Esophagus squamous epithelium (tissue), 5 donors: ENCODE measurements at regions not wholly inside any gene's neighbourhood (a gene's known extent, or its start where the extent isn't known, plus 50 kb on each side); places are given as distances from the start of the nearest gene placed in this dataset.

Experiments
- DNase-seq: peaks from one replicate; lab custom pipeline; 2025; lab: John Stamatoyannopoulos, UW
- H3K27ac ChIP-seq, 4 donors: fragments of 200-600 bp; sonication (generic); one replicate each; pipeline ENCODE4 v1.5.1; 2016 to 2019; ENCODE audit warnings: mild to moderate bottlenecking in 1 of 4
- H3K27me3 ChIP-seq, 4 donors: fragments of 200-600 bp; sonication (generic); 1 replicate in 3 of 4; 2 replicates in 1 of 4; pipeline versions ENCODE4 v1.5.1 to v1.6.0; 2017 to 2021; ENCODE audit warnings: antibody characterized with exemption in 1 of 4
- H3K36me3 ChIP-seq, 3 donors: fragments of 200-600 bp; sonication (generic); one replicate each; pipeline ENCODE4 v1.5.1; 2016 to 2019
- H3K4me1 ChIP-seq, 3 donors: fragments of 200-600 bp; sonication (generic); one replicate each; pipeline ENCODE4 v1.5.1; 2017 to 2019
- H3K4me3 ChIP-seq, 4 donors: fragments of 200-600 bp; sonication (generic); 1 replicate in 3 of 4; 2 replicates in 1 of 4; pipeline ENCODE4 v1.5.1; 2016 to 2019; ENCODE audit warnings: mild to moderate bottlenecking in 2 of 4, moderate library complexity in 1 of 4
- H3K9me3 ChIP-seq, 3 donors: fragments of 200-600 bp; sonication (generic); one replicate each; pipeline ENCODE4 v1.5.1; 2016 to 2019
- CTCF ChIP-seq, 6 experiments: fragments of 450-650 bp in 4 of 6; fragments of 200-600 bp in 2 of 6; sonication (generic) in 2 of 6; IDR thresholded peaks; one replicate each; pipeline ENCODE4 v1.5.1; 2016 to 2019; ENCODE audit warnings: antibody characterized with exemption in 6 of 6, mild to moderate bottlenecking in 4 of 6, moderate library complexity in 4 of 6
- POLR2A ChIP-seq, 4 donors: fragments of 450-650 bp; IDR thresholded peaks; one replicate each; pipeline ENCODE4 v1.6.1; 2017; ENCODE audit warnings: antibody characterized with exemption in 4 of 4, mild to moderate bottlenecking in 4 of 4, moderate library complexity in 3 of 4
- WGBS, 2 donors: methylation state at CpG; one replicate each; pipeline ENCODE4 v1.1.5; 2018; 5-methylcytosine and 5-hydroxymethylcytosine counted together
- intact Hi-C: fragments of 100-400 bp; cut with DNase I; formaldehyde crosslinking; loops from one replicate; pipeline ENCODE4 v1.15.0; 2022
- donor health status: DM: yes; HTN: yes; CAD: no.

GRCh38 chr14:98242903-98243302 lies 1029.1 kb downstream of the BCL11B start:
- Histone ChIP-seq H3K4me3 (no peak overlapping the region), H3K9me3 (no peaks in the 10 kb centered on the region), H3K4me1 (peaks cover 0 to 14% (median 8%) of the 10 kb centered on the region in 3 donors), H3K36me3 (no peaks in the 10 kb centered on the region), H3K27ac (no peak overlapping the region), H3K27me3 (no peaks in the 10 kb centered on the region)
- 81% methylated on average over 6 of the region's 6 CpGs for WGBS, 2 donors
- TF ChIP-seq CTCF (IDR thresholded peaks at IDR 0.05) (no peak), POLR2A (IDR thresholded peaks at IDR 0.05) (no peak)
- intact Hi-C loops = no loop called here
- no peak for DNase-seq

- intact Hi-C loops = no loop called here
- no peaks in the 10 kb centered on the region for H3K36me3 ChIP-seq
- peaks cover 0 to 14% (median 8%) of the 10 kb centered on the region in 3 donors for H3K4me1 ChIP-seq
- H3K4me3 ChIP-seq = no peak overlapping the region
- DNase-seq = no peak
- H3K27ac ChIP-seq = no peak overlapping the region
- TF ChIP-seq CTCF (IDR thresholded peaks at IDR 0.05) (no peak), POLR2A (IDR thresholded peaks at IDR 0.05) (no peak)
- H3K27me3 ChIP-seq = no peaks in the 10 kb centered on the region
- 68 to 69% methylated on average over 4 of the region's 4 CpGs for WGBS, 2 donors
- no peaks in the 10 kb centered on the region for H3K9me3 ChIP-seq
Observed at GRCh38 chr14:98243332-98243731, 1028.7 kb downstream of the BCL11B start.

GRCh38 chr14:98244162-98244948 lies 1027.6 kb downstream of the BCL11B start:
- Histone ChIP-seq H3K27ac (peak overlapping the region in 1 of 4 donors; percentile 10), H3K36me3 (no peaks in the 10 kb centered on the region), H3K9me3 (no peaks in the 10 kb centered on the region), H3K27me3 (no peaks in the 10 kb centered on the region), H3K4me1 (peaks cover 0 to 14% (median 8%) of the 10 kb centered on the region in 3 donors), H3K4me3 (no peak overlapping the region)
- intact Hi-C loops = no loop called here
- WGBS, 2 donors = 31 to 39% methylated on average over 12 of the region's 12 CpGs
- DNase-seq = no peak
- TF ChIP-seq CTCF (IDR thresholded peaks at IDR 0.05) = no peak
- TF ChIP-seq POLR2A (IDR thresholded peaks at IDR 0.05) = no peak

- Histone ChIP-seq H3K4me3 (no peak overlapping the region), H3K9me3 (no peaks in the 10 kb centered on the region), H3K27ac (peak overlapping the region in 1 of 4 donors; percentile 10), H3K27me3 (no peaks in the 10 kb centered on the region), H3K36me3 (no peaks in the 10 kb centered on the region), H3K4me1 (peaks cover 0 to 14% (median 8%) of the 10 kb centered on the region in 3 donors)
- intact Hi-C loops = no loop called here
- 64 to 77% methylated on average over 6 to 7 of the region's 7 CpGs for WGBS, 2 donors
- DNase-seq = no peak
- TF ChIP-seq CTCF (IDR thresholded peaks at IDR 0.05) (no peak), POLR2A (IDR thresholded peaks at IDR 0.05) (no peak)
Observed at GRCh38 chr14:98244966-98245569, 1026.9 kb downstream of the BCL11B start.

GRCh38 chr14:98249057-98249456 lies 1022.9 kb downstream of the BCL11B start:
- 84 to 87% methylated on average over 4 to 6 of the region's 6 CpGs for WGBS, 2 donors
- peaks cover 0 to 10% (median 8%) of the 10 kb centered on the region in 3 donors for H3K4me1 ChIP-seq
- no peak for TF ChIP-seq POLR2A (IDR thresholded peaks at IDR 0.05)
- TF ChIP-seq CTCF (IDR thresholded peaks at IDR 0.05) = no peak
- no peaks in the 10 kb centered on the region for H3K27me3 ChIP-seq
- no peak for DNase-seq
- intact Hi-C loops = no loop called here
- no peak overlapping the region for H3K4me3 ChIP-seq
- no peaks in the 10 kb centered on the region for H3K9me3 ChIP-seq
- H3K27ac ChIP-seq = no peak overlapping the region
- no peaks in the 10 kb centered on the region for H3K36me3 ChIP-seq
